PC-3 (cell line): ENCODE measurements at regions not wholly inside any gene's neighbourhood (a gene's known extent, or its start where the extent isn't known, plus 50 kb on each side); places are given as distances from the start of the nearest gene placed in this dataset.

Source experiments
- EZH2 ChIP-seq: fragments of 300-600 bp; sonication (generic); IDR thresholded peaks from one replicate; pipeline ENCODE4 v1.6.1; 2017; ENCODE audit warnings: antibody characterized with exemption, mild to moderate bottlenecking, low read length; ENCODE audit not compliant: unreplicated experiment
- EZH2phosphoT487 ChIP-seq: fragments of 300-600 bp; sonication (generic); IDR thresholded peaks from 2 replicates; pipeline ENCODE4 v1.6.1; 2018; ENCODE audit warnings: mild to moderate bottlenecking, antibody characterized with exemption, low read length, borderline replicate concordance
- TF ChIP-seq, protein P1 (sequence below): fragments of 300-600 bp; sonication (generic); conservative IDR thresholded peaks from 2 replicates; pipeline ENCODE4 v1.5.1; 2017; ENCODE audit warnings: antibody characterized with exemption, low read depth, mild to moderate bottlenecking, low read length

DNA sequence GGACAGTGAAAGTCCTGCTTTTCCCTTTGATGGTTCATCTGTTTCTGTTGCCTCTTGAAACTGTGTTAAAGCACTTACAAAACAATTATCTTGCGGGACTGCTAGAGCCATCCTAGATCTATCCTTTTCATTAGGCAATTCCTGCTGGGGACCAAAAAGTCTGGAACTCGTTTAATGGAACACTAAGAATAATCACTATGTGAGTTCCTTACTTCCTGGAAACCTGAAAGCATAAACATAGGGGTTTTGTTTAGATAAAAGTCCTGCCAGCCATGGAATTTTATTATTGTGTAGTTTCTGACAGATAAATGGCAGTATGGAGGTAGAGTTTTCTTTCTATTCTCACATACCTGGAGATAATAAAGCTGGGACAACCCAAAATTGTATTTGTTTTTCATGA lies 1133.3 kb downstream of the SORCS3 start:
- TF ChIP-seq, protein P1, sequence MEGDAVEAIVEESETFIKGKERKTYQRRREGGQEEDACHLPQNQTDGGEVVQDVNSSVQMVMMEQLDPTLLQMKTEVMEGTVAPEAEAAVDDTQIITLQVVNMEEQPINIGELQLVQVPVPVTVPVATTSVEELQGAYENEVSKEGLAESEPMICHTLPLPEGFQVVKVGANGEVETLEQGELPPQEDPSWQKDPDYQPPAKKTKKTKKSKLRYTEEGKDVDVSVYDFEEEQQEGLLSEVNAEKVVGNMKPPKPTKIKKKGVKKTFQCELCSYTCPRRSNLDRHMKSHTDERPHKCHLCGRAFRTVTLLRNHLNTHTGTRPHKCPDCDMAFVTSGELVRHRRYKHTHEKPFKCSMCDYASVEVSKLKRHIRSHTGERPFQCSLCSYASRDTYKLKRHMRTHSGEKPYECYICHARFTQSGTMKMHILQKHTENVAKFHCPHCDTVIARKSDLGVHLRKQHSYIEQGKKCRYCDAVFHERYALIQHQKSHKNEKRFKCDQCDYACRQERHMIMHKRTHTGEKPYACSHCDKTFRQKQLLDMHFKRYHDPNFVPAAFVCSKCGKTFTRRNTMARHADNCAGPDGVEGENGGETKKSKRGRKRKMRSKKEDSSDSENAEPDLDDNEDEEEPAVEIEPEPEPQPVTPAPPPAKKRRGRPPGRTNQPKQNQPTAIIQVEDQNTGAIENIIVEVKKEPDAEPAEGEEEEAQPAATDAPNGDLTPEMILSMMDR = no peak
- no peak for TF ChIP-seq EZH2phosphoT487
- no peak for TF ChIP-seq EZH2
